ENCODE measurements at regions not wholly inside any gene's neighbourhood (a gene's known extent, or its start where the extent isn't known, plus 50 kb on each side); places are given as distances from the start of the nearest gene placed in this dataset.

DNA sequence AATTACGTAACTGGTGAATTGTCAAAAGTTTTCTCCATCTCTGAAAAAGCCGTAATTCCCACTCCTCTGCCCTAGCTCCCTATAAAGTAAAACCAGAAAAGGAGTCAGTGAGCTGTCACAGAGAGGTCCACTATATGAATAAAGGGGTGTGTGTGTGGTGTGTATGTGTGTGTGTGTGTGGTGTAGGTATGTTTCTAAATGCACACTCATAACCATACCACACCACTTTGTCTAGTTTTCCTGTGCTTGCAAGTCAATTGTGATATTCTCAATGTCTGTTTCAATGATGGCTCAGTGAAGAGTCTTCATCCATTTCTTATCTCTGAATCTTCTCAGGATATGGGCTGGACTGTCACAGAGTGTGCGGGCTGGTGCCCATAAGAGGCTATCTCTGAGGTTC lies 54.8 kb upstream of the CCDC68 start:
- TF ChIP-seq EZH2 (IDR thresholded peaks at IDR 0.05) (no peak), POLR2AphosphoS5 (IDR thresholded peaks at IDR 0.05; ENCODE audit: borderline replicate concordance, low read depth, low read length) (no peak)
